ENCODE measurements at regions not wholly inside any gene's neighbourhood (a gene's known extent, or its start where the extent isn't known, plus 50 kb on each side); places are given as distances from the start of the nearest gene placed in this dataset.

DNA sequence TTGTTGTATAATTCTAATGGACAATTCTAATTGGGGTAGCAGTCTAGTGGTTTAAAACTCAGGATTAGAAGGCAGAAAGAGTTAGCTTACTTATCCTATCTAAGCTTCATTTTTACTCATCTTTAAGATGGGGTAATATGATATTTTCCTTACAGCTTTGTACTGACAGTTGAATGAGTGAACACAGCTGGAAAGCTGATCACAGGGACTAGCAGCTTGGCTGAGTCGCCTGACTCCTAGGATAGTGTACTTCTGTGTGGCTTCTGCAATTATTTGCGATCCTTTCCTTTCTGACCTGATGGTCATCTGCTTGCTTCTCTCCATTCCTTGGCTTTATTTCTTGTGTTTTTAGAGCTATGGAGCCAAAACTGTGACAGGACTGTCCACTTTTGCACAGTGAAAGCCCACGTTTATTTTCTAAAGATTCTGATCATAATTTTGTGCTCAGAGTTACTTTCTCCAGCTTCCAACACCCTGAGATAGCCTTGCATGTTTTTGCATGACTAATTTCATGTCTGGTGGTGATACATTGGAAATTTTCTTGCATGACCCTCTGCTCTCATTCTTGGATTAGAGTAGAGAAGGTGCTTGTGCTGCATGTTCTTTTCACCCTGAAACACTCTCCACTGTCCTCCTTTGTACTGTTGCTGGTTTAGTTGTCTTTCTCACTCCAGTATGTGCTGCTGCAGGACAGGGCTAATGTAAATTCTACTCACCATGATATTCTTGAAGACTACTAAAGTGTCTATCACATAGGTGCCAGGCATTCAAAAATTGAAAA, 377.0 kb upstream of the ATP2B1 start:
- H3K36me3 ChIP-seq = no peaks in the 10 kb centered on the region
- intact Hi-C loops (cut with DNase I; ENCODE audit: low total_unique reads) = no loop called here
- 67 to 91% (median 78%) methylated on average over 3 of the region's 3 CpGs for WGBS, 5 donors
- no peak overlapping the region for H3K4me3 ChIP-seq
- no peak for DNase-seq
- no peaks in the 10 kb centered on the region for H3K9me3 ChIP-seq
- no peaks in the 10 kb centered on the region for H3K4me1 ChIP-seq
- TF ChIP-seq POLR2AphosphoS5 (IDR thresholded peaks at IDR 0.05) (no peak), POLR2A (IDR thresholded peaks at IDR 0.05) (no peak)
- TF ChIP-seq, protein P1, sequence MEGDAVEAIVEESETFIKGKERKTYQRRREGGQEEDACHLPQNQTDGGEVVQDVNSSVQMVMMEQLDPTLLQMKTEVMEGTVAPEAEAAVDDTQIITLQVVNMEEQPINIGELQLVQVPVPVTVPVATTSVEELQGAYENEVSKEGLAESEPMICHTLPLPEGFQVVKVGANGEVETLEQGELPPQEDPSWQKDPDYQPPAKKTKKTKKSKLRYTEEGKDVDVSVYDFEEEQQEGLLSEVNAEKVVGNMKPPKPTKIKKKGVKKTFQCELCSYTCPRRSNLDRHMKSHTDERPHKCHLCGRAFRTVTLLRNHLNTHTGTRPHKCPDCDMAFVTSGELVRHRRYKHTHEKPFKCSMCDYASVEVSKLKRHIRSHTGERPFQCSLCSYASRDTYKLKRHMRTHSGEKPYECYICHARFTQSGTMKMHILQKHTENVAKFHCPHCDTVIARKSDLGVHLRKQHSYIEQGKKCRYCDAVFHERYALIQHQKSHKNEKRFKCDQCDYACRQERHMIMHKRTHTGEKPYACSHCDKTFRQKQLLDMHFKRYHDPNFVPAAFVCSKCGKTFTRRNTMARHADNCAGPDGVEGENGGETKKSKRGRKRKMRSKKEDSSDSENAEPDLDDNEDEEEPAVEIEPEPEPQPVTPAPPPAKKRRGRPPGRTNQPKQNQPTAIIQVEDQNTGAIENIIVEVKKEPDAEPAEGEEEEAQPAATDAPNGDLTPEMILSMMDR (IDR thresholded peaks at IDR 0.05 in 8 of 11, conservative IDR thresholded peaks at IDR 0.05 in 3 of 11) = no peak
- H3K27ac ChIP-seq = no peak overlapping the region
- H3K27me3 ChIP-seq (replicated peaks in 1 of 7) = no peaks in the 10 kb centered on the region

DNA sequence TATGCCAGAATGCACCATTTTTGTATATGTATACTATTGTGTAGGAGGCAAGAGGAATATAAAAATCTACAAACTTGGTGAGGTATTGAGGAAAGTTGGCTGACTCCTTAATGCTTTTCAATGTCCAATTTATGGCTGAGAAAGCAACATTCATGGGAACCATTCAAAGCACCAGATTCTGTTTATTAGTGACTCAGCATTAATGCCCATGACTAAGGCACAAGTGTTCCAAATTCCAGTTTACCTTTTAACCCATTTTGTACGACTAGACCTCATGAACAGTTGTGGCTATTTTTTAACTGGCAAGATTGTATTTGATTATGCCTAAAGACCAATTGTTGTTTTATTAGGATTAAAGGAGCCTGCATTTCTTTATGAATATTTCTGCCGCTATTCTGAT, 375.4 kb upstream of the ATP2B1 start:
- Histone ChIP-seq H3K36me3 (no peaks in the 10 kb centered on the region), H3K9me3 (no peaks in the 10 kb centered on the region), H3K27ac (no peak overlapping the region), H3K27me3 (replicated peaks in 1 of 7) (no peaks in the 10 kb centered on the region), H3K4me3 (no peak overlapping the region), H3K4me1 (no peaks in the 10 kb centered on the region)
- intact Hi-C loops (cut with DNase I; ENCODE audit: low total_unique reads) = no loop called here
- no peak for DNase-seq
- no peak for TF ChIP-seq POLR2AphosphoS5 (IDR thresholded peaks at IDR 0.05)
- TF ChIP-seq, protein P1 (IDR thresholded peaks at IDR 0.05 in 8 of 11, conservative IDR thresholded peaks at IDR 0.05 in 3 of 11) = no peak
- no peak for TF ChIP-seq POLR2A (IDR thresholded peaks at IDR 0.05)
- 93 to 99% (median 97%) methylated on average over 2 of the region's 2 CpGs for WGBS, 5 donors

GRCh38 chr12:90080616-90081015, 372.0 kb upstream of the ATP2B1 start:
- Histone ChIP-seq H3K36me3 (no peaks in the 10 kb centered on the region), H3K4me1 (peaks cover 0 to 3% (median 0%) of the 10 kb centered on the region in 6 donors), H3K27ac (no peak overlapping the region), H3K4me3 (no peak overlapping the region), H3K9me3 (no peaks in the 10 kb centered on the region), H3K27me3 (replicated peaks in 1 of 7) (no peaks in the 10 kb centered on the region)
- 54 to 76% (median 63%) methylated on average over 1 of the region's 1 CpG for WGBS, 5 donors
- DNase-seq = no peak
- TF ChIP-seq POLR2A (IDR thresholded peaks at IDR 0.05) (no peak), POLR2AphosphoS5 (IDR thresholded peaks at IDR 0.05) (no peak)
- TF ChIP-seq, protein P1 (IDR thresholded peaks at IDR 0.05 in 8 of 11, conservative IDR thresholded peaks at IDR 0.05 in 3 of 11) = no peak
- intact Hi-C loops (cut with DNase I; ENCODE audit: low total_unique reads) = no loop called here

DNA sequence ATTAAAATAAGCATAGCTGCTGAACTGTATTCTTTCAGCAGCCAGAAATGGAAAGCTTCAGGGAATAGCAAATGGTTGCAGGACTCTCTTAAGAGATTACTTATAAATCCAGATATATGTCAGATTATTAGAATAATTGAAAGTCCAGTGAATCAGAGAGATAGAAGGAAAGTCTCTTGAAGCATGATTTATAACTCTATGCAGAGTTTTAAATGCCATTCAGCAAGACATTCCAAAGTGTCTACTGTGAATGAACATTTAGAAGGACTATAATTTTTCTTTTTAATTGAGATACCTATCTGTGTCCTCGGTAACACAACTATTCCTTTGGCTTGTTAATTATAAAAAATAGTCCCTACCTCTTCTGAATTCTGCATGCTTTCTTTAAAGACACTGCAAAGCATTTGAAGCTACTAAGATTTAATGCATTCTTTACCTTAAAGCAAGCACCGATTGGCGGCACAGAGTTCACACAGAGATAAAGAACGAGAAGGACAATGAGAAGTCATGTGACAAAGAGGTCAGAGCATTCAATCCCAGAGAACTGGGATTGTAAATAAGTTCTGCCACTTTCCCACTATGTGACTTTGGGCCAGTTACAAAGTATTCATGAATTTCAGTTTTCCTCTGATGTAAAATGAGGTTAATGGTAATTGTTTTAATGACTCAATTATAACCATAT, 371.0 kb upstream of the ATP2B1 start:
- no peak for DNase-seq
- no peaks in the 10 kb centered on the region for H3K27me3 ChIP-seq (replicated peaks in 1 of 7)
- H3K36me3 ChIP-seq = no peaks in the 10 kb centered on the region
- no peak overlapping the region for H3K4me3 ChIP-seq
- H3K9me3 ChIP-seq = no peaks in the 10 kb centered on the region
- TF ChIP-seq, protein P1 (IDR thresholded peaks at IDR 0.05 in 8 of 11, conservative IDR thresholded peaks at IDR 0.05 in 3 of 11) = no peak
- TF ChIP-seq POLR2A (IDR thresholded peaks at IDR 0.05) (no peak), POLR2AphosphoS5 (IDR thresholded peaks at IDR 0.05) (no peak)
- WGBS, 5 donors = 71 to 94% (median 90%) methylated on average over 4 of the region's 4 CpGs
- peaks cover 0 to 3% (median 0%) of the 10 kb centered on the region in 6 donors for H3K4me1 ChIP-seq
- intact Hi-C loops (cut with DNase I; ENCODE audit: low total_unique reads) = no loop called here
- no peak overlapping the region for H3K27ac ChIP-seq

Measured in spleen (tissue), 11 donors.